GM12873 (cell line): ENCODE measurements at regions not wholly inside any gene's neighbourhood (a gene's known extent, or its start where the extent isn't known, plus 50 kb on each side); places are given as distances from the start of the nearest gene placed in this dataset.

Source experiments
- CTCF ChIP-seq: IDR thresholded peaks from 2 replicates; pipeline ENCODE4 v1.5.1; 2012; ENCODE audit warnings: low read depth, mild to moderate bottlenecking, moderate library complexity, low read length, control low read depth; ENCODE audit not compliant: insufficient read depth; ENCODE audit errors: missing control alignments

- no peak for TF ChIP-seq CTCF
These were observed 299.5 kb upstream of the B3GAT1 start for GRCh38 chr11:134711588-134711987.

GRCh38 chr11:134710861-134711407 is 298.9 kb upstream of the B3GAT1 start:
- no peak for TF ChIP-seq CTCF

- TF ChIP-seq CTCF = no peak
These were observed 293.8 kb upstream of the B3GAT1 start for GRCh38 chr11:134705858-134706257.

GRCh38 chr11:134702827-134703226 is 290.8 kb upstream of the B3GAT1 start:
- TF ChIP-seq CTCF = no peak

- TF ChIP-seq CTCF = no peak
These were observed 289.6 kb upstream of the B3GAT1 start for GRCh38 chr11:134701564-134702165.

- TF ChIP-seq CTCF = no peak
These were observed 288.1 kb upstream of the B3GAT1 start for GRCh38 chr11:134700101-134700640.

- TF ChIP-seq CTCF = no peak
These were observed 284.4 kb upstream of the B3GAT1 start for GRCh38 chr11:134696455-134696854.
